K562 (cell line): ENCODE measurements at regions not wholly inside any gene's neighbourhood (a gene's known extent, or its start where the extent isn't known, plus 50 kb on each side); places are given as distances from the start of the nearest gene placed in this dataset.

ENCODE experiments used
- ATAC-seq: fragments of 200-7000 bp; cut with Tn5 transposase; 3 replicates; pipeline ENCODE4 v1.9.1; 2020; ENCODE audit warnings: moderate library complexity
- BruUV-seq: library from RNA; stranded (reverse); fragments of 400-500 nt; replicated peaks from 2 replicates; lab custom pipeline; 2021; lab: Mats Ljungman, UMichigan
- CTCF ChIA-PET: fragments of 300-600 bp; formaldehyde crosslinking; extraction: SDS; loops from one replicate; lab custom pipeline; 2021; ENCODE audit warnings: low intra/inter-chr PET ratio; lab: Yijun Ruan, JAX
- POLR2A ChIA-PET: fragments of 300-600, 350-650 bp; sonication (Branson Sonifier 250); formaldehyde crosslinking; extraction: SDS; loops from one replicate; lab custom pipeline; 2021; ENCODE audit warnings: antibody characterized with exemption, inconsistent platforms; lab: Yijun Ruan, JAX
- DNase-seq, 4 experiments: peaks; one replicate each; pipeline versions ENCODE4 v3.0.0 to v3.0.0-alpha.2; 2011 to 2018; ENCODE audit warnings: low spot score in 3 of 4, mixed read lengths in 3 of 4; ENCODE audit errors: extremely low read depth in 1 of 4
- FAIRE-seq: peaks from 2 replicates; lab custom pipeline; 2011; peaks lifted over from hg19 to GRCh38; lab: Jason Lieb, UNC
- H2AFZ ChIP-seq: 2 replicates; pipeline ENCODE4 v1.6.0; 2011; ENCODE audit warnings: low read depth, low read length, control low read depth, inconsistent platforms
- H3K27ac ChIP-seq: fragments of 200-600 bp; 3 replicates; pipeline ENCODE4 v1.8.0; 2011; ENCODE audit warnings: low read depth, mild to moderate bottlenecking, control low read depth, inconsistent platforms, low read length, moderate library complexity, mixed read lengths; ENCODE audit errors: extremely low read depth
- H3K27me3 ChIP-seq, 2 experiments: fragments of 300-600 bp in 1 of 2; 2 replicates in 1 of 2; 3 replicates in 1 of 2; pipeline versions ENCODE4 v1.6.0 to v1.8.0; 2011; ENCODE audit warnings: inconsistent platforms in 2 of 2, low read length in 2 of 2, mild to moderate bottlenecking in 1 of 2, mixed read lengths in 1 of 2, moderate library complexity in 1 of 2; ENCODE audit not compliant: control insufficient read depth in 2 of 2, insufficient read depth in 2 of 2
- H3K36me3 ChIP-seq: fragments of 300-600 bp; 3 replicates; pipeline ENCODE4 v1.8.0; 2011; ENCODE audit warnings: mild to moderate bottlenecking, low read length, inconsistent platforms; ENCODE audit not compliant: control insufficient read depth, insufficient read depth
- H3K4me1 ChIP-seq, 2 experiments: fragments of 200-600 bp in 1 of 2; replicated peaks in 1 of 2; 2 replicates in 1 of 2; 3 replicates in 1 of 2; pipeline versions ENCODE4 v1.5.1 to v1.8.0; 2011; ENCODE audit warnings: inconsistent platforms in 2 of 2, low read length in 2 of 2, mild to moderate bottlenecking in 1 of 2, mixed read lengths in 1 of 2, moderate library complexity in 1 of 2; ENCODE audit not compliant: control insufficient read depth in 2 of 2, insufficient read depth in 2 of 2
- H3K4me2 ChIP-seq: 2 replicates; pipeline ENCODE4 v1.6.1; 2011; ENCODE audit warnings: low read length, control low read depth, inconsistent platforms, mixed read lengths; ENCODE audit not compliant: insufficient read depth
- H3K4me3 ChIP-seq: fragments of 200-600 bp; sonication (generic), shearing (Covaris generic); 2 replicates; pipeline ENCODE4 v1.5.1; 2016; ENCODE audit warnings: control low read depth, inconsistent platforms
- H3K79me2 ChIP-seq: fragments of 200-600 bp; 3 replicates; pipeline ENCODE4 v1.8.0; 2011; ENCODE audit warnings: low read length, inconsistent platforms; ENCODE audit not compliant: control insufficient read depth, insufficient read depth
- H3K9ac ChIP-seq, 2 experiments: 2 replicates each; pipeline versions ENCODE4 v1.6.0 to v1.6.1; 2011; ENCODE audit warnings: low read depth in 2 of 2, low read length in 2 of 2, control low read depth in 1 of 2, inconsistent platforms in 1 of 2, mild to moderate bottlenecking in 1 of 2, mixed read lengths in 1 of 2; ENCODE audit not compliant: insufficient read depth in 1 of 2
- H3K9me1 ChIP-seq: one replicate; pipeline ENCODE4 v1.6.0; 2011; ENCODE audit warnings: inconsistent platforms, mild to moderate bottlenecking, low read length, moderate library complexity; ENCODE audit not compliant: control insufficient read depth, insufficient read depth
- H3K9me3 ChIP-seq: replicated peaks from 2 replicates; pipeline ENCODE4 v1.5.1; 2011; ENCODE audit warnings: low read depth, low read length, inconsistent platforms; ENCODE audit not compliant: control insufficient read depth, insufficient read depth
- H4K20me1 ChIP-seq: replicated peaks from 2 replicates; pipeline ENCODE4 v1.6.1; 2011; ENCODE audit warnings: low read length, inconsistent platforms, mixed read lengths; ENCODE audit not compliant: control insufficient read depth, insufficient read depth
- ARHGAP35 ChIP-seq: fragments of 450-650 bp; IDR thresholded peaks from 2 replicates; pipeline ENCODE4 v1.6.1; 2018; ENCODE audit not compliant: partially characterized antibody
- BCOR ChIP-seq: fragments of 450-650 bp; IDR thresholded peaks from 2 replicates; pipeline ENCODE4 v1.6.1; 2016
- BRD9 ChIP-seq: fragments of 450-650 bp; IDR thresholded peaks from 2 replicates; pipeline ENCODE4 v1.6.1; 2018; ENCODE audit warnings: low read depth; ENCODE audit not compliant: partially characterized antibody
- CAMTA2 ChIP-seq: fragments of 250-450 bp; sonication (Bioruptor Pico); conservative IDR thresholded peaks from 2 replicates; pipeline ENCODE4 v1.5.1; 2022
- CEBPB ChIP-seq: fragments of 450-650 bp; IDR thresholded peaks from 2 replicates; pipeline ENCODE4 v1.6.1; 2016; ENCODE audit warnings: missing genetic modification characterization, missing compliant biosample characterization
- CHCHD3 ChIP-seq: fragments of 250-450 bp; sonication (Bioruptor Pico); IDR thresholded peaks from 2 replicates; pipeline ENCODE4 v2.1.2; 2022; ENCODE audit warnings: mild to moderate bottlenecking
- CHD2 ChIP-seq: IDR thresholded peaks from 2 replicates; pipeline ENCODE4 v1.6.1; 2011; ENCODE audit warnings: low read depth, low read length
- CTCFL ChIP-seq: IDR thresholded peaks from 2 replicates; pipeline ENCODE4 v1.6.1; 2011; ENCODE audit warnings: borderline replicate concordance, low read depth, mild to moderate bottlenecking, moderate library complexity, low read length; ENCODE audit not compliant: insufficient read depth, poor library complexity, severe bottlenecking
- KHSRP ChIP-seq: fragments of 450-650 bp; IDR thresholded peaks from 2 replicates; pipeline ENCODE4 v1.6.1; 2017
- NEUROD1 ChIP-seq: fragments of 150-350 bp; IDR thresholded peaks from 2 replicates; pipeline ENCODE4 v1.6.1; 2014; ENCODE audit warnings: borderline replicate concordance, low read length, low read depth; ENCODE audit not compliant: partially characterized antibody
- PTBP1 ChIP-seq: fragments of 200-400 bp; formaldehyde crosslinking; IDR thresholded peaks from 2 replicates; pipeline ENCODE4 v1.6.1; 2017; ENCODE audit warnings: low read depth, low read length
- PTRF ChIP-seq: fragments of 450-650 bp; IDR thresholded peaks from 2 replicates; pipeline ENCODE4 v1.6.1; 2016; ENCODE audit warnings: mild to moderate bottlenecking, missing genetic modification characterization, missing compliant biosample characterization
- SRSF7 ChIP-seq: fragments of 200-400 bp; formaldehyde crosslinking; optimal IDR thresholded peaks from 2 replicates; pipeline ENCODE3; 2017; ENCODE audit warnings: mild to moderate bottlenecking, low read depth, low read length
- ZBTB11 ChIP-seq, 3 experiments: fragments of 200-800 bp in 1 of 3; fragments of 250-450 bp in 1 of 3; fragments of 450-650 bp in 1 of 3; sonication (Bioruptor Pico) in 1 of 3; sonication (Bioruptor generic) in 1 of 3; formaldehyde crosslinking in 1 of 3; IDR thresholded peaks; 2 replicates each; pipeline versions ENCODE4 v1.6.1 to v1.8.0; 2016 to 2022; ENCODE audit warnings: mild to moderate bottlenecking in 2 of 3, missing genetic modification characterization in 2 of 3, missing compliant biosample characterization in 1 of 3, moderate library complexity in 1 of 3
- ZNF740 ChIP-seq, 3 experiments: fragments of 200-800 bp in 1 of 3; sonication (Bioruptor generic) in 1 of 3; sonication (generic) in 1 of 3; formaldehyde crosslinking in 1 of 3; IDR thresholded peaks; 2 replicates each; pipeline versions ENCODE4 v1.6.1 to v1.8.0; 2016 to 2022; ENCODE audit warnings: mild to moderate bottlenecking in 2 of 3, missing compliant biosample characterization in 2 of 3, missing genetic modification characterization in 2 of 3, missing genetic modification reagents in 1 of 3
- ZNF778 ChIP-seq: fragments of 450-650 bp; formaldehyde crosslinking; IDR thresholded peaks from 2 replicates; pipeline ENCODE4 v1.4.0; 2020; ENCODE audit warnings: mild to moderate bottlenecking, moderate library complexity
- WGBS: fragments of 100-300 bp; shearing (Covaris generic); methylation state at CpG from one replicate; pipeline ENCODE4 v1.1.6; 2016; ENCODE audit warnings: low coverage, mixed read lengths; ENCODE audit not compliant: insufficient coverage; ENCODE audit errors: missing lambda C conversion rate; 5-methylcytosine and 5-hydroxymethylcytosine counted together
- in situ Hi-C: fragments of 300-500 bp; cut with MboI; formaldehyde crosslinking; loops from 4 replicates; pipeline ENCODE4 v1.15.0; 2018; ENCODE audit warnings: inconsistent platforms, mixed read lengths
- intact Hi-C: fragments of 100-400 bp; cut with micrococcal nuclease; formaldehyde crosslinking; loops from 2 replicates; pipeline ENCODE4 v1.14.2; 2022
- TF ChIP-seq, protein P1 (sequence below): sonication (generic); formaldehyde crosslinking; IDR thresholded peaks from 2 replicates; pipeline ENCODE4 v1.5.0; 2020; ENCODE audit warnings: missing genetic modification reagents

DNA sequence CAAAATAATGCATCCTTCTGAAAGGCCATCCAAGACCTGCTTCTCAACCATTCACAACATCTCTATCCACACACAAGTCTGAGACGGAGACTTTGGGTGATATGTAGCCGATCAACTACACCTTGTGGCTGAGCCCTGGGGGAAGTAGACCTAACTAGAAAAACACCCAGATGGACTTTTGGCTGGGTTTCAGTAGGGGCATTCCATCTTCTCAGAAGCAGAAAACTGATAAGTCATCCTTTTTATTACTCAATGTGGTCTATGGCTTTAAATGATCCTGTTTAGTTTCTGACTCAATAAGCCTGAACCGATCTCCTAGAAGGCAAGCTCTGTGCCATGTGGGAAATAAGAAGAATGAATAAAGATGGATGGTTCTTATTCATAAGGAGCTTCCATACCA lies 82.5 kb upstream of the AFF2 start:
- Histone ChIP-seq H3K36me3 (no peaks in the 10 kb centered on the region), H3K79me2 (no peaks in the 10 kb centered on the region), H4K20me1 (no peaks in the 10 kb centered on the region), H3K4me2 (no peak overlapping the region), H2AFZ (no peak overlapping the region), H3K4me3 (no peak overlapping the region), H3K9me1 (no peaks in the 10 kb centered on the region), H3K9me3 (no peaks in the 10 kb centered on the region), H3K4me1 (no peaks in the 10 kb centered on the region), H3K9ac (no peak overlapping the region), H3K27me3 (no peaks in the 10 kb centered on the region), H3K27ac (no peak overlapping the region)
- WGBS: 0% methylated on average over 3 of the region's 3 CpGs
- POLR2A ChIA-PET: no interaction called here
- in situ Hi-C loops (no loop called here), intact Hi-C loops (no loop called here)
- CTCF ChIA-PET: no interaction called here
- ATAC-seq (no peak), FAIRE-seq (no peak), DNase-seq (no peak)
- no TSS peak for BruUV-seq
- TF ChIP-seq ARHGAP35: no peak
- TF ChIP-seq CHCHD3: no peak
- TF ChIP-seq ZNF778 (CRISPR knock-in tag): no peak
- no peak for TF ChIP-seq CEBPB (tag)
- no peak for TF ChIP-seq ZNF740 (CRISPR knock-in tag; IDR thresholded peaks at IDR 0.05)
- no peak for TF ChIP-seq ZNF740 (tag; IDR thresholded peaks at IDR 0.05)
- TF ChIP-seq NEUROD1: no peak
- no peak for TF ChIP-seq SRSF7
- TF ChIP-seq BCOR: no peak
- no peak for TF ChIP-seq PTBP1
- no peak for TF ChIP-seq CAMTA2 (CRISPR knock-in tag)
- no peak for TF ChIP-seq KHSRP
- no peak for TF ChIP-seq PTRF (tag)
- TF ChIP-seq, protein P1, sequence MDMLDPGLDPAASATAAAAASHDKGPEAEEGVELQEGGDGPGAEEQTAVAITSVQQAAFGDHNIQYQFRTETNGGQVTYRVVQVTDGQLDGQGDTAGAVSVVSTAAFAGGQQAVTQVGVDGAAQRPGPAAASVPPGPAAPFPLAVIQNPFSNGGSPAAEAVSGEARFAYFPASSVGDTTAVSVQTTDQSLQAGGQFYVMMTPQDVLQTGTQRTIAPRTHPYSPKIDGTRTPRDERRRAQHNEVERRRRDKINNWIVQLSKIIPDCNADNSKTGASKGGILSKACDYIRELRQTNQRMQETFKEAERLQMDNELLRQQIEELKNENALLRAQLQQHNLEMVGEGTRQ (CRISPR knock-in tag): no peak
- no peak for TF ChIP-seq BRD9
- TF ChIP-seq ZBTB11 (CRISPR knock-in tag; IDR thresholded peaks at IDR 0.05): no peak
- no peak for TF ChIP-seq CHD2
- TF ChIP-seq CTCFL: no peak
